T follicular helper cell (primary cell): ENCODE measurements at regions not wholly inside any gene's neighbourhood (a gene's known extent, or its start where the extent isn't known, plus 50 kb on each side); places are given as distances from the start of the nearest gene placed in this dataset.

ENCODE experiments used
- DNase-seq: peaks from one replicate; pipeline ENCODE4 v3.0.0-alpha.2; 2020; ENCODE audit warnings: low read depth

- no peak for DNase-seq
Measured at GRCh38 chr7:94274828-94275227, 119.9 kb upstream of the COL1A2 start.

- no peak for DNase-seq
Measured at GRCh38 chr7:94276027-94276426, 118.7 kb upstream of the COL1A2 start.

GRCh38 chr7:94276795-94277194, 117.9 kb upstream of the COL1A2 start:
- no peak for DNase-seq

GRCh38 chr7:94277236-94277635, 117.5 kb upstream of the COL1A2 start:
- DNase-seq: no peak

GRCh38 chr7:94280851-94281250, 113.8 kb upstream of the COL1A2 start:
- no peak for DNase-seq

- no peak for DNase-seq
Measured at GRCh38 chr7:94284104-94284503, 110.6 kb upstream of the COL1A2 start.

- no peak for DNase-seq
Measured at GRCh38 chr7:94286111-94286510, 108.6 kb upstream of the COL1A2 start.

GRCh38 chr7:94288096-94288495, 106.6 kb upstream of the COL1A2 start:
- no peak for DNase-seq

- no peak for DNase-seq
Measured at GRCh38 chr7:94289071-94289470, 105.6 kb upstream of the COL1A2 start.

GRCh38 chr7:94294471-94295131, 100.1 kb upstream of the COL1A2 start:
- DNase-seq: no peak

- no peak for DNase-seq
Measured at GRCh38 chr7:94295850-94296249, 98.8 kb upstream of the COL1A2 start.

- DNase-seq: no peak
Measured at GRCh38 chr7:94296881-94297280, 97.8 kb upstream of the COL1A2 start.

GRCh38 chr7:94297397-94297838, 97.3 kb upstream of the COL1A2 start:
- DNase-seq: no peak

GRCh38 chr7:94298943-94299342, 95.8 kb upstream of the COL1A2 start:
- no peak for DNase-seq

GRCh38 chr7:94300176-94300835, 94.4 kb upstream of the COL1A2 start:
- DNase-seq: no peak

GRCh38 chr7:94301024-94301586, 93.6 kb upstream of the COL1A2 start:
- DNase-seq: no peak

- no peak for DNase-seq
Measured at GRCh38 chr7:94303118-94303517, 91.6 kb upstream of the COL1A2 start.

- DNase-seq: no peak
Measured at GRCh38 chr7:94303695-94304094, 91.0 kb upstream of the COL1A2 start.

GRCh38 chr7:94304878-94305277, 89.8 kb upstream of the COL1A2 start:
- no peak for DNase-seq

GRCh38 chr7:94305836-94306235, 88.9 kb upstream of the COL1A2 start:
- DNase-seq: no peak

GRCh38 chr7:94307399-94308048, 87.2 kb upstream of the COL1A2 start:
- no peak for DNase-seq

- no peak for DNase-seq
Measured at GRCh38 chr7:94311515-94311914, 83.2 kb upstream of the COL1A2 start.

- DNase-seq: no peak
Measured at GRCh38 chr7:94313926-94314325, 80.8 kb upstream of the COL1A2 start.
